Stromal cell of bone marrow (primary cell): ENCODE measurements at regions not wholly inside any gene's neighbourhood (a gene's known extent, or its start where the extent isn't known, plus 50 kb on each side); places are given as distances from the start of the nearest gene placed in this dataset.
"Not testable (repeated sequence)": the region's sequence is repeated elsewhere in the genome, so short reads cannot be mapped to it uniquely, and the experiment has no call there.

Source experiments
- DNase-seq: peaks from one replicate; pipeline ENCODE4 v3.0.0-alpha.2; 2012; ENCODE audit warnings: low read depth

- no peak for DNase-seq
Measured at GRCh38 chr5:110812639-110813038, 73.8 kb downstream of the SLC25A46 start.

- DNase-seq: no peak
Measured at GRCh38 chr5:110815916-110816605, 77.3 kb downstream of the SLC25A46 start.

DNA sequence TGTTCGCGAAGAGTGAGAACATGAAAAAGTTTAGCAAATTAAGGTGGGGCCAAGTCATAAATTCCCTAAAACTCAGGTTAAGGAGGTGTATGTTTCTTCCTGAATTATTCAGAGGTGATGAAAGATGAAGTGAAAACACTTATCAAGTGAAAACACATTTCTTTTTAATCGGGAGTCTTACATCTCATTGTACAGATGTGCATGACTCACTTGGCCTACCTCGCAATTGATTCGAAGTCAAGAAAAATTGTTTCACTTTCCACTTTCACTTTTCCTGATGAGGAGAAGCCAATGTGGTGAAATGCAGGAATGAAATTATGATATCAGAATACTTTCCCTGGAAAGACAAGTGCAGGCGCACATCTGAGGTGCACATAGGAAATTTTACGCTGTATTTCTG lies 78.7 kb downstream of the SLC25A46 start:
- DNase-seq: peak; percentile 9

DNA sequence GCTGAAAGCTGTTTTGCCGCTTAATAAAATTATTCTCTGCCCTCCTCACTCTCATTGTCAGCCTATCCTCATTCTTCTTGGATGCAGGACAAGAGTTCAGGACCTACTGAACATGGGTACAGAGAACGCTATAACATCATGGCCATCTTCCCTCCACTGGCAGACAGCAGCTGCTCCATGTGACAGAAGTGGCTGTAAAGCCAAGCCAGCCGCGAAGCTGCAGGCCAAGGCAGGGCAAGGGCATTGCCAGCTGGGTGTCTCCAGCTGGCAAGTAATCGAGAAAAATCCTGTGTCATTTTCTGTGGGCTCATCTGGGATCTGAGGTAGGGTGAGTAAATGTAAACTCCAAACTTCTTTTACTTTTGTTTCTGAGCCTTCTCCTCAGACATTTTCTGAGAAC lies 84.8 kb downstream of the SLC25A46 start:
- no peak for DNase-seq

DNA sequence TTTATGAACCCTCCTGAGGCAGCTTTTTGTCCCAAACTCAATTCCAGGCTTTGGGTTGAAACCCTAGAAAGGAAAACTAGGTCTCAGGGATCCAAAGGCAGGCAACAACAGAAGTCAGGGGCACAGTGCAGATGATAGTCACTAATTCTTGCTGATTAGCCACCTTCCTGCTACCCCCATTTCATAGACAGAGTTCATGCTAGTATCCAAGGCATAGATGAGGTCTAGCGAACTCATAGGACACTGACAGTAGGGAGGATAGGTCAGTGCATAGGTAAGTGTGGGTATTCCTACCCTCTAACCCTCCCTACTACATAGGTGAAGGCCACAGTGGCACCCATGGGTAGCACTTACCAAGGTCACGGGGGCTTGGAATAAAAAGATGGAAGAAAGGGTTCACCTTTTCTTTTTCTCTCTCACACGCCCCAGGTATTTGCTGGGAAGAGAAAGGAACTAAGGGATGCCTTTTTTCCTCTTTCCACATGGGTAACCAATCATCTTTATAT lies 86.2 kb downstream of the SLC25A46 start:
- DNase-seq: no peak

- DNase-seq: no peak
Measured at GRCh38 chr5:110832683-110833082, 93.9 kb downstream of the SLC25A46 start.

- not testable (repeated sequence) for DNase-seq
Measured at GRCh38 chr5:110834933-110835332, 96.1 kb downstream of the SLC25A46 start.

DNA sequence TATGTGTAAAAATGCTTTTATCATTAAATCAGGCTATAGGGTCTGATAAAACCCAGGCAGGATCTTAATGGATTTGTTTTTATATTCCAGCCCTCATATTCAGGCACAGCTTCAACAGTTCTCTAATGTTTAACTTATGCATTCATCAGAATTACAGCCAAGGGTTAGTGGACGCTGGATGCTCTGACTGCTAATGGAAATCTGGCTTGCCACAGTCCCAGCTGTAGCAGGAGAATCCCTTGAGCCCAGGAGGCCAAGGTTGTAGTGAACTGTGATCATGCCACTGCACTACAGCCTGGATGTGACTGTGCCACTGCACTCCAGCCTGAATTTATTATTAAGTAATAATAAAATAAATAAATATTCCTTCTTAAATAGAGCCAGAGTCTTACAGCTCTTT lies 98.0 kb downstream of the SLC25A46 start:
- no peak for DNase-seq

- DNase-seq: not testable (repeated sequence)
Measured at GRCh38 chr5:110838357-110838756, 99.5 kb downstream of the SLC25A46 start.

DNA sequence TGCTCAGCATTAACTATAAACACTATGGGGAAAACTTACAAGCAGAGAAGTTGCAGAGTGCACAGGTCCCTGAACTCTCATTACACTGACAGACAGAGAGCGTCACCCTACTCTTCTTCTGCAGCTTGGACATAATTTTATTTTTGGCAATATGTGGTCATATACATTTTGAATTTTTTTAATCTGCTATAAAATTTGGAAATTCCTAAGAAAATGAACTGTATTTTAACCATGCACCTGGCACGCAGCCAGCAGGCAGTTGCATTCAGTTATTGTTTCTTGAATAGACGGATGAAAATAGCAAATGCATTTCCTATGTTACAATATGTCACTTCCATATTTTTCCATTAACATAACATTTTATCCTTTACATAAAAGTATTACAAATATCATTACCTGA lies 100.2 kb downstream of the SLC25A46 start:
- DNase-seq: no peak

DNA sequence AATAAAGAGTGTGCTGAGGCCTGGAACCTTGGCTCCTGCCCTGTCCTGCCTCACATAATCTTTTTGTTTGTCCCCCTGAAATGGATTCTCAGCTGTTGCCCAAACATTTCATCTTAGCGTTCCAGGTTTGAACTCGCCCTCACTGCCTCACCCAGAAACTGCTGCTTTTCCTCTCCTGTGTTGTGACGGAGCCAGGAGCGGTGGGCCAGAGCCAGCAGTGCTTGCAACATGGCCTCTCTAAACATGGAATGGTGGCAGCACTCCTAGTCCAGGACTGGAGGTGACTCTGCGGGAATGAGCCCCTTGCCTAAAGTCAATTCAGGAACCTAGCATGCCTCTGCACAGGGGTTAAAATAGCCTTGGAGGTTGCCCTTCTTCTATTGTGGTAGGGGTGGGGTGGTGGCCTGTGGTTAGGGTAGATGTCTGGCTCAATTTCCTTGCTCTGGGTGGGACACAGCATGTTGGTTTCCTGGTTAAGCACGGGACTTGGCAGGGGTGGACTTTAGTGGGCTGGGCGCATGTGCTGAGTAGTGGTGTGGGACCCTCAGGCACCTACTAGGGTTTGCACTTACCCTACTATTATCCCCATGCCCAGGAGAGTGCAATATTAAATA lies 101.6 kb downstream of the SLC25A46 start:
- no peak for DNase-seq

GRCh38 chr5:110841137-110841536 lies 102.3 kb downstream of the SLC25A46 start:
- DNase-seq: no peak

DNA sequence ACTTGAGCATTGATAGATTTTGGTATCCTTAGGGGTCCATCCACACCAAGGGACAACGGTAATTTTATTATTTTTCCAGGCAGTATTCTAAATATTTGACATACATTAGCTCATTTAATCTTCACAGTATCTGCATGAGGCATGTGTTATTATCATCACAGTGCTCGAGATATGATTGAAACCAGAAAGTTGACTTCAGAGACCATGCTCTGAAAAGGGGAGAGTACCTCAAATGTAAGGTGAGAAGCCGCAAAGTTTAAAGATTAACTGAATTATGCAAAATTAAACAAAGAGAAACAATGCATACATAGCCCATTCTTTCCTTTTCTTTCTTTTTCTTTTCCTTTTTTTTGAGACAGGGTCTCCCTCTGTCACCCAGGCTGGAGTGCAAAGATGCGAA lies 104.1 kb downstream of the SLC25A46 start:
- no peak for DNase-seq

DNA sequence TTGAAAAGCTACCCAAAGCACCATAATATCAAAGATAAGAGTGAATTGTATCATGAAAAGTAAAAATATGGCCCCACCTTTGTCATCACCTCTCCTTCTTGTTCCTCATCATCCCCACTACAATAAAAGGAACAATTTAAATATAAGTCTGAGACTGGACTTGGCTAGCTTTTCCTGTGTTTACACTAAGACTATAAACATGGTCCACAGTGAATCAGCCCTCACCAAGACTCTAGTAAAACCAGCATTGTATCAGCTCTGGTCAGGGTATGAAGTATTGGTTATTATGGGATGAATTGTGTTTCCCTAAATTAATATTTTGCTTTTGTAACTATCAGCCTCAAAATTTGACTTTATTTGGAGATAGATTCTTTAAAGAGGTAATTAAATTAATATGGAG lies 105.4 kb downstream of the SLC25A46 start:
- no peak for DNase-seq

- DNase-seq: no peak
Measured at GRCh38 chr5:110846398-110847001, 107.7 kb downstream of the SLC25A46 start.

DNA sequence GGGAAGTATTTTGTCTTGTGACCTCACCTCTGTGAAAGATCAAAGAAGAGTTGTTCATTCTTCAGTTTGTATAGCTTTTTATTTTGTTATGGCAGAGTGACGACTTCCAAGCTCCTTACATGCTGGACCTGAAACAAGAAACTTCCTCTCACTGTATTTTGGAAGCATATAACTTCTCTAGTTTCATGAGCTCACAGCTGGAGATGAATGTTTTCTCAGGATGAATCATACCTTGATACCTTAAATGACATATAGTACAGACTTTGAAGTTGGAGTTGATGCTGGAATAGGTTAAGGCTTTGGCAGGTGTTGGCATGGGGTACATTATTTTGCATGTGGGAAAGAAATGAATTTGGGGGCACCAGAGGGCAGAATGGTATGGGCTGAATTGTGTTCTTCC lies 112.5 kb downstream of the SLC25A46 start:
- DNase-seq: no peak

DNA sequence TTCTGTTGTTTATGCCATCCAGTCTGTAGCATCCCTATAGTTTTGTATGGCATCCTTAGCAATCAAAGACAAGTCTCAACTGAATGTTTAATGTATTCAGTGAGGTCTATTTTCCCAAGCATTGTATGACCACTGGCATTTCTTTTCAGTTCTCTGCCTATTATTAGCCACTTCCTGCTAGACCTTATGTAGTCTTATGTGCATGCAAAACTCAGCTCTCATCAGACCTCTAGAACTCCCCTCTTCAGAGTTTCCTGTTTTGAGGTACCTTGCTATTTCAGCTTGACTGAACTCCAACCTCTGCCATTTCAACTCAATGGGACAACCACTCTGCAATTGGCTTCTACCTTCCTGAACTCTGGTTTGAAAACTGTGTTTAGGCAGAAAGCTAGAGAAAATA lies 113.2 kb downstream of the SLC25A46 start:
- no peak for DNase-seq

DNA sequence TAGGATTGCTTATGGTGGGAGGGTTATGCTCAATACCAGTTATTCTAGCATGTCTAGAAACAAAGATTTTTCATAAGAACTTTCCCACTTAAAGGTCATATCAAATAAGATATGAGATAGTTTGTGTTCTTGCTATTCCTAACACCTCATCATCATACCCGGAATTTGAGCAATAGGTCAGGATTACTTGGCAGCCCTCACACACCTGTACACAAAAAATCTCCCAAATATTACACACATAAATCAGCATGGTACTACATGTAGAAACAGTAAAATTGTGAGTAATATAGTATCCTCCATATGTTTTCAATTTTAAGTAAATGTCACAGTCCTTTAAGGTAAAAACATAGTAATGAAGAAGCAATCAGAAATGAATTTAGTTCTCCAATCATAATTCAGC lies 113.7 kb downstream of the SLC25A46 start:
- DNase-seq: no peak

DNA sequence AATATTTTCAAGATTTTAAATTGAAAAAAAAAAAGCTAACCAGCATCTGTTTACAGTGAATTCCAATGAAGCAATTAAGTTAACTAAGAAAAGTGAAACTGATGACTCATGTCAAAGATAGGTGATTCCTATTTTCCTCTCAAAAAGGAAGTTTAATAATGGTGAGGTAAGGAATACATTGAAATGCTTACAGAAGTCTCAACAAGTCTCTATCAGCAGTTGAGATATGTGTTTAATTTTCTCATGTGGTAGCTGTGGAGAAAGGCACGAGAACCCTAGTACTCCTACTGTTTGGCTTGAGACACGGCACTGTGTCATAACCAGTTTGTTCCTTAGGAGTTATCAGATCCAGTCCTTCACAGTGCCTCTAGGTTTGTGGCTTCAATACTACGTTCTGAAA lies 114.5 kb downstream of the SLC25A46 start:
- no peak for DNase-seq

GRCh38 chr5:110854200-110854599 lies 115.4 kb downstream of the SLC25A46 start:
- no peak for DNase-seq

- no peak for DNase-seq
Measured at GRCh38 chr5:110855961-110856360, 117.2 kb downstream of the SLC25A46 start.

DNA sequence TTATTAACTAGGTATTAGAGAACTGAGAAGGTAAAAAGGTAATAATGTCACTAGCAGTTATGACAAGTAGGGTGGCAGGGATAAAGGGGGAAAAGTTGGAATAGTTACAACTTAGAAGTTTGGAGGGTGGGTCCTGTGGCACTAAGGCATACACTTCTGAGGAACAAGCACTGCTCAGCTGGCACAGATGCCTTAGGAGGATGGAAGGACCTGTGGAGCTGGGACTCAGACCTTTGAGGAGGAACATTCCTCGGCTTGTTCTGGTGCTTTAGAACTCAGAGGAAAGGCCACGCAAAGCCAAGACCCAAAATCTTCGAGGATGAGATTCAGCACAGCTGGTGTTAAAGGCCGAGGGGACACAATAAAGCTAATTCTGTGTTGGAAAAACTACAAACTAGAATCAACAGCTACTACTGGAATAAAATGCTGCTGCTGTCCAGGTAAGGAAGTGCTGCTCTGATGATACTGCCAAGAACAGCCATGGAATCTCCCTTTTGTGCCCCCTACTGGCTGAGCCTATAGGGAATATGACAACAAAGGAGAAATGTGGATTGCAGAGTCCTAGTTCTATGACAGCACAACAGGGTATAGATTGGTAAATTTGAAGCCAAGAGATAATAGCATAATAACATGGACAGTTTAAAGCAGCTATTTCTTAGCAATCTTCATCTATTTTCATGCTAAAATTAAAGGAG lies 126.7 kb downstream of the SLC25A46 start:
- DNase-seq: no peak

- no peak for DNase-seq
Measured at GRCh38 chr5:110869927-110870326, 131.1 kb downstream of the SLC25A46 start.
